ENCODE measurements at regions not wholly inside any gene's neighbourhood (a gene's known extent, or its start where the extent isn't known, plus 50 kb on each side); places are given as distances from the start of the nearest gene placed in this dataset.

DNA sequence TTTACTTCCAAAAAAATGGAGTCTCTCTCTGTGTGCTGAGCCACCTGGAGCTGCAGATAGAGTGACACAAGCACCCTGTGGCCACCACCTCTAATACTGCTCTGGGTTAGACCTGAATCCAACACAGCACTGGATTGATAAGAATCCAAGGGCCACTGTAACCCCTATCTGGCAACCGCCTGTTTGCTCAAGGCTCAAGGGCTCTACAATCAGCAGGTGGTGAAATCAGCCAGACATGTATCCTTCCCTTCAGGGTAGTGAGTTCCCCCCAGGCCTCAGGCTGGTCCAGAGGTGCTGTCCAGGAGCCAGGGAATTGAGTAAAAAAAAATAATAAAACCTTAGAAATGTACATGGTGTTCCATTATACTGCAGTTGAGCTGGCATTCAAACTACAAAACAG is 509.0 kb downstream of the KIF4B start:
- TF ChIP-seq, protein P1, sequence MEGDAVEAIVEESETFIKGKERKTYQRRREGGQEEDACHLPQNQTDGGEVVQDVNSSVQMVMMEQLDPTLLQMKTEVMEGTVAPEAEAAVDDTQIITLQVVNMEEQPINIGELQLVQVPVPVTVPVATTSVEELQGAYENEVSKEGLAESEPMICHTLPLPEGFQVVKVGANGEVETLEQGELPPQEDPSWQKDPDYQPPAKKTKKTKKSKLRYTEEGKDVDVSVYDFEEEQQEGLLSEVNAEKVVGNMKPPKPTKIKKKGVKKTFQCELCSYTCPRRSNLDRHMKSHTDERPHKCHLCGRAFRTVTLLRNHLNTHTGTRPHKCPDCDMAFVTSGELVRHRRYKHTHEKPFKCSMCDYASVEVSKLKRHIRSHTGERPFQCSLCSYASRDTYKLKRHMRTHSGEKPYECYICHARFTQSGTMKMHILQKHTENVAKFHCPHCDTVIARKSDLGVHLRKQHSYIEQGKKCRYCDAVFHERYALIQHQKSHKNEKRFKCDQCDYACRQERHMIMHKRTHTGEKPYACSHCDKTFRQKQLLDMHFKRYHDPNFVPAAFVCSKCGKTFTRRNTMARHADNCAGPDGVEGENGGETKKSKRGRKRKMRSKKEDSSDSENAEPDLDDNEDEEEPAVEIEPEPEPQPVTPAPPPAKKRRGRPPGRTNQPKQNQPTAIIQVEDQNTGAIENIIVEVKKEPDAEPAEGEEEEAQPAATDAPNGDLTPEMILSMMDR (IDR thresholded peaks at IDR 0.05 in 8 of 11, conservative IDR thresholded peaks at IDR 0.05 in 3 of 11): no peak
- TF ChIP-seq POLR2A (IDR thresholded peaks at IDR 0.05): no peak

Measured in spleen (tissue), 7 donors.